Esophagus squamous epithelium (tissue), 4 donors: ENCODE measurements at regions not wholly inside any gene's neighbourhood (a gene's known extent, or its start where the extent isn't known, plus 50 kb on each side); places are given as distances from the start of the nearest gene placed in this dataset.

Experiments used
- CTCF ChIP-seq, 6 experiments: fragments of 450-650 bp in 4 of 6; fragments of 200-600 bp in 2 of 6; sonication (generic) in 2 of 6; IDR thresholded peaks; one replicate each; pipeline ENCODE4 v1.5.1; 2016 to 2019; ENCODE audit warnings: antibody characterized with exemption in 6 of 6, mild to moderate bottlenecking in 4 of 6, moderate library complexity in 4 of 6
- POLR2A ChIP-seq, 4 donors: fragments of 450-650 bp; IDR thresholded peaks; one replicate each; pipeline ENCODE4 v1.6.1; 2017; ENCODE audit warnings: antibody characterized with exemption in 4 of 4, mild to moderate bottlenecking in 4 of 4, moderate library complexity in 3 of 4

GRCh38 chr10:106320876-106321275 lies 843.6 kb downstream of the SORCS1 start:
- TF ChIP-seq CTCF (IDR thresholded peaks at IDR 0.05) (no peak), POLR2A (IDR thresholded peaks at IDR 0.05) (no peak)
